CD4-positive, alpha-beta memory T cell (primary cell): ENCODE measurements at regions not wholly inside any gene's neighbourhood (a gene's known extent, or its start where the extent isn't known, plus 50 kb on each side); places are given as distances from the start of the nearest gene placed in this dataset.
"Not testable (repeated sequence)": the region's sequence is repeated elsewhere in the genome, so short reads cannot be mapped to it uniquely, and the experiment has no call there.

Source experiments
- CTCF ChIA-PET: fragments of 350-600 bp; sonication (Branson Sonifier 250); formaldehyde crosslinking; loops from one replicate; lab custom pipeline; 2021; ENCODE audit warnings: inconsistent platforms; ENCODE audit not compliant: partially characterized antibody; lab: Charles Lee
- POLR2A ChIA-PET: fragments of 350-600 bp; sonication (Branson Sonifier 250); formaldehyde crosslinking; loops from one replicate; lab custom pipeline; 2021; ENCODE audit not compliant: partially characterized antibody; lab: Charles Lee
- DNase-seq, 5 donors: peaks; one replicate each; pipeline versions ENCODE4 v3.0.0 to v3.0.0-alpha.2; 2020 to 2022; ENCODE audit warnings: mixed read lengths in 1 of 5
- H3K27ac ChIP-seq: one replicate; pipeline ENCODE4 v1.7.0; 2013; ENCODE audit warnings: low read depth, low read length
- H3K27me3 ChIP-seq: 2 replicates; pipeline ENCODE4 v1.7.0; 2013; ENCODE audit warnings: mild to moderate bottlenecking, low read length, moderate library complexity; ENCODE audit not compliant: insufficient read depth
- H3K36me3 ChIP-seq: 2 replicates; pipeline ENCODE4 v1.7.0; 2013; ENCODE audit warnings: mild to moderate bottlenecking, low read length, moderate library complexity; ENCODE audit not compliant: insufficient read depth
- H3K4me1 ChIP-seq: 2 replicates; pipeline ENCODE4 v1.7.0; 2013; ENCODE audit warnings: mild to moderate bottlenecking, low read length, moderate library complexity; ENCODE audit not compliant: insufficient read depth
- H3K4me3 ChIP-seq, 2 donors: one replicate each; pipeline ENCODE4 v1.7.0; 2013; ENCODE audit warnings: low read length in 2 of 2, mild to moderate bottlenecking in 1 of 2
- H3K9me3 ChIP-seq, 2 donors: one replicate each; pipeline ENCODE4 v1.7.0; 2013; ENCODE audit warnings: low read length in 2 of 2, control low read depth in 1 of 2; ENCODE audit not compliant: control insufficient read depth in 1 of 2
- H3K27ac Mint-ChIP-seq, 7 donors: one replicate each; pipeline ENCODE4 v1.8.0; 2020 to 2021; ENCODE audit warnings: mixed read lengths in 7 of 7, mild to moderate bottlenecking in 6 of 7, inconsistent platforms in 3 of 7, moderate library complexity in 3 of 7
- H3K27me3 Mint-ChIP-seq, 2 donors: one replicate each; pipeline ENCODE4 v1.8.0; 2020 to 2021; ENCODE audit warnings: mixed read lengths in 2 of 2
- H3K36me3 Mint-ChIP-seq, 2 donors: one replicate each; pipeline ENCODE4 v1.8.0; 2020 to 2021; ENCODE audit warnings: mixed read lengths in 2 of 2, inconsistent platforms in 1 of 2, mild to moderate bottlenecking in 1 of 2
- H3K4me1 Mint-ChIP-seq, 4 donors: one replicate each; pipeline ENCODE4 v1.8.0; 2020 to 2021; ENCODE audit warnings: mixed read lengths in 4 of 4, mild to moderate bottlenecking in 1 of 4
- H3K4me3 Mint-ChIP-seq, 8 donors: one replicate each; pipeline ENCODE4 v1.8.0; 2020 to 2021; ENCODE audit warnings: mixed read lengths in 8 of 8, mild to moderate bottlenecking in 7 of 8, moderate library complexity in 6 of 8, inconsistent platforms in 3 of 8
- H3K9me3 Mint-ChIP-seq, 8 donors: one replicate each; pipeline ENCODE4 v1.8.0; 2020 to 2021; ENCODE audit warnings: mixed read lengths in 8 of 8, mild to moderate bottlenecking in 5 of 8, inconsistent platforms in 3 of 8, moderate library complexity in 1 of 8
- intact Hi-C: fragments of 100-400 bp; cut with micrococcal nuclease; formaldehyde crosslinking; loops from one replicate; pipeline ENCODE4 v1.15.1; 2023

DNA sequence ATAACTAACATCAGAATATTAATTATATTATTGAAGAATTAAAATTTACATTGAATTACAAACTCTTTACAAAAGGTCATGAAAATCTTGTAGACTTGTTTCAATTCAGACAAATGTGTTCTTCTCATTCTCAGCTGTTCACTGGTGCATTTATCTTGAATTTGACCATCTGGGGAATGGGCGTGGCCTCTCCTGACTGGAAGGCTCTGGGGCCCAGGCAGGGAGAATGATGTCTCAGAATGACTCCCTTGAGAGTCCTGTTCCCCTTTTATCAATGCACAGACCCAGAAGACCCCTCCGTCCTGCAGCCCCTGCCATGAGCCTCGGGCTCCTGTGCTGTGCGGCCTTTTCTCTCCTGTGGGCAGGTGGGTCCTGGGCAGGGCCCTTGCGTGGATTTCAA, 242.2 kb upstream of the PRSS1 start:
- intact Hi-C loops, POLR2A ChIA-PET: not testable (repeated sequence)
- CTCF ChIA-PET: interaction anchor here (1.3 to 3.4 kb wide), 3 partner anchors 9 to 24 kb away, joined by 5 to 28 read pairs (median 15); no protein-coding TSS in a partner anchor

DNA sequence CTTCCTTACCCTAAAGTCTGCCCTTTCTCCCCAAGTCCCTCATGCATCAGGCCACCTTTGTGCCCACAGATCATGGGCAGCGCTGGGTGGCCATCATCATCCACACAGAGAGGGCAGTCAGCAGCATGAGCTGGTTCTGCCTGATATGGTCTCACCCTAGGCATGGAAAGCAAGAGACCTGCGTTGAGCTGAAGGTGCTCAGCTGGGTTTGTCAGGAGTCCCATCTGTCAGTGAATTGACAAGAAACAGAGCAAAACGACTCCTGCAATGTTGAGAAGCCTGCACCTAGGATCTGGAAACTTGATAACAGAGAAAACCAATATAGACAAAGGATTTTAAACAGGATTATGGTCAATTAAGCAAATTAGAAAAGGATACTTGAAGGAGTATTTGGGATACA, 242.7 kb upstream of the PRSS1 start:
- Histone ChIP-seq H3K4me1 (peaks cover 24% of the 10 kb centered on the region), H3K9me3 (no peaks in the 10 kb centered on the region), H3K27me3 (no peaks in the 10 kb centered on the region), H3K4me3 (no peak overlapping the region), H3K27ac (no peak overlapping the region), H3K36me3 (no peaks in the 10 kb centered on the region)
- no peak for DNase-seq
- ChIA-PET CTCF (interaction anchor here (1.3 to 3.4 kb wide), 4 partner anchors 10 to 47 kb away, joined by 5 to 28 read pairs (median 10); no protein-coding TSS in a partner anchor), POLR2A (no interaction called here)
- intact Hi-C loops: no loop called here
- peak overlapping the region in 2 of 7 donors; percentile 8 to 29 for H3K27ac Mint-ChIP-seq
- H3K4me1 Mint-ChIP-seq: peaks cover 12 to 39% (median 26%) of the 10 kb centered on the region in 4 donors
- H3K36me3 Mint-ChIP-seq: no peaks in the 10 kb centered on the region
- no peak overlapping the region for H3K4me3 Mint-ChIP-seq
- no peaks in the 10 kb centered on the region for H3K27me3 Mint-ChIP-seq
- H3K9me3 Mint-ChIP-seq: no peaks in the 10 kb centered on the region

More for the DNA sequence above, 242.2 kb upstream of the PRSS1 start:
- peak overlapping the region in 1 of 7 donors; percentile 29 for H3K27ac Mint-ChIP-seq
- DNase-seq, H3K4me3 Mint-ChIP-seq, H3K4me3 ChIP-seq, H3K36me3 Mint-ChIP-seq, H3K9me3 Mint-ChIP-seq, H3K36me3 ChIP-seq, H3K27ac ChIP-seq, H3K27me3 Mint-ChIP-seq, H3K27me3 ChIP-seq, H3K9me3 ChIP-seq: not testable (repeated sequence)
- peaks cover 27% of the 10 kb centered on the region for H3K4me1 ChIP-seq
- peaks cover 12 to 40% (median 27%) of the 10 kb centered on the region in 4 donors for H3K4me1 Mint-ChIP-seq

DNA sequence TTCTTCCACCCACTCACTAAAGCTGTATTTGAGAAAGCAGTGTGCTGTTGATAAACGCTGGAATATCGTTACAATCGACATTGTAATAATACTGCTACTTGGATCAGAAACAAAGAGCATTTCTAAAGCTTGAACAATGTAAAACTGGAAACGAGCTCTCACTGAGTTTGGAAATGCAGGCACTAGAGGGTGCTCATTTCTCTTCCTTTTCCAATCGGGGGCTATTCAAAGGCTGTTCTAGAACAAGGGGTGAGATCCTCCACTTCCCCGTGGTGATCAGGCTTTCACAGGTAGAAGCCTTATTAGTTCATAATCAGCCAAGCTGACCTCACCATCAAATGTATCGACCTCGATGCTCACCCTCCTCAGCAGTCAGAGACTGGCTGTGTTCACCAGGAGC, 245.3 kb upstream of the PRSS1 start:
- intact Hi-C loops, H3K9me3 ChIP-seq, H3K36me3 ChIP-seq, H3K27me3 Mint-ChIP-seq, H3K36me3 Mint-ChIP-seq, DNase-seq, H3K27ac Mint-ChIP-seq, H3K27ac ChIP-seq, H3K4me3 ChIP-seq, H3K9me3 Mint-ChIP-seq, H3K27me3 ChIP-seq, H3K4me3 Mint-ChIP-seq: not testable (repeated sequence)
- H3K4me1 Mint-ChIP-seq: peaks cover 27 to 46% (median 31%) of the 10 kb centered on the region in 4 donors
- POLR2A ChIA-PET: interaction anchor here (1.2 kb wide), 1 partner anchor 21 kb away, joined by 3 read pairs; no protein-coding TSS in a partner anchor
- CTCF ChIA-PET: interaction anchor here (1.5 to 3.4 kb wide), 4 partner anchors 7 to 21 kb away, joined by 5 to 28 read pairs (median 10); no protein-coding TSS in a partner anchor
- H3K4me1 ChIP-seq: peaks cover 31% of the 10 kb centered on the region

DNA sequence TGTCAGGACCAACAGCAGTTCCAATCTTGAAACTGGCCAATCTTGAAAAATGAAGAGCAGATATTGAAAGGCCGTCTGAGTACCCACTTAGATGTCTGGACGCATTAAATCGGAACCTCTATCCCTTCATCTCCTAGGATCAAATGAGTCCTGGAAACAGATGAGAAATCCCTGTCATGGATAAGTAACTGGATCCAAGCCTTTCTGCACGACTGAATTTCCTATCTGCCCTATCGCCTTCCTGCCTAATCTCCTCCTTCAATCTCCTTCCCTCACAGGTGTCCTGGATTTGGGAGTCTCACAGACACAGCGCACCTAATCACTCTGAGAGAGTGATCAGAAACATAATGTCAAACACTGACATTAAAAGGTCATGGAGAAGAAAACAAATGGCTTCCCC, 245.2 kb upstream of the PRSS58 start:
- peak overlapping the region in 1 of 7 donors; percentile 55 for H3K27ac Mint-ChIP-seq

DNA sequence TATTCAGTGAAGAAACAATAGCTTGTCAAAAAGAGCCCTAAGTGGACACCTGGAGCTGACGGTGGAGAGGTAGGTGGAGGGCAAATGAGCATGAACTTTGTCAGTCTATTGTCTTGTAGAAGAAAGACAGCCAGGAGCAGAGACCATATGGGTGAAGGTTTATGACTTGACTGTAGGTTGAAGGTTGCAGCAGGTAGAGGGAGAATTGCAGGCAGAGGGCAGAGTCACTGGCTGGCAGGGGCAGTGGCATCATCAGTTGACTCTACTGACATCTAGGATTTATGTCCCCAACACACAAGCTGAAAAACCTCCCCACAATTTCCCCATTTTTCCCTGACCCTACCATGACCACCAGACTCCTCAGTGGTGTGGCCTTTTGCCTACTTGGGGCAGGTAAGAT, 243.6 kb upstream of the PRSS58 start:
- Histone ChIP-seq H3K27me3 (no peaks in the 10 kb centered on the region), H3K4me3 (no peak overlapping the region), H3K27ac (no peak overlapping the region), H3K9me3 (no peaks in the 10 kb centered on the region), H3K4me1 (peaks cover 28% of the 10 kb centered on the region), H3K36me3 (no peaks in the 10 kb centered on the region)
- ChIA-PET CTCF (interaction anchor here (0.9 to 7.8 kb wide), 11 partner anchors 13 to 142 kb away, joined by 3 to 145 read pairs (median 4); no protein-coding TSS in a partner anchor), POLR2A (interaction anchor here (1.5 to 6.0 kb wide), 4 partner anchors 10 to 307 kb away, joined by 4 to 62 read pairs (median 24); no protein-coding TSS in a partner anchor)
- no peak for DNase-seq
- intact Hi-C loops: no loop called here
- no peaks in the 10 kb centered on the region for H3K27me3 Mint-ChIP-seq
- H3K4me1 Mint-ChIP-seq: peaks cover 27 to 49% (median 29%) of the 10 kb centered on the region in 4 donors
- peak overlapping the region in 6 of 7 donors; percentile 34 to 91 (median 71) for H3K27ac Mint-ChIP-seq
- no peaks in the 10 kb centered on the region for H3K9me3 Mint-ChIP-seq
- H3K36me3 Mint-ChIP-seq: no peaks in the 10 kb centered on the region
- H3K4me3 Mint-ChIP-seq: peak overlapping the region in 2 of 8 donors; percentile 11 to 34

More for the DNA sequence above, 245.2 kb upstream of the PRSS58 start:
- no peaks in the 10 kb centered on the region for H3K36me3 ChIP-seq
- Mint-ChIP-seq H3K9me3 (no peaks in the 10 kb centered on the region), H3K4me3 (no peak overlapping the region), H3K4me1 (peaks cover 22 to 44% (median 25%) of the 10 kb centered on the region in 4 donors), H3K36me3 (no peaks in the 10 kb centered on the region), H3K27me3 (no peaks in the 10 kb centered on the region)
- no peak for DNase-seq
- no peaks in the 10 kb centered on the region for H3K27me3 ChIP-seq
- intact Hi-C loops: no loop called here
- no peak overlapping the region for H3K27ac ChIP-seq
- CTCF ChIA-PET: interaction anchor here (7.8 kb wide), 1 partner anchor 21 kb away, joined by 145 read pairs; no protein-coding TSS in a partner anchor
- POLR2A ChIA-PET: interaction anchor here (1.9 kb wide), 1 partner anchor 18 kb away, joined by 4 read pairs; no protein-coding TSS in a partner anchor
- H3K4me1 ChIP-seq: peaks cover 22% of the 10 kb centered on the region
- H3K4me3 ChIP-seq: no peak overlapping the region
- no peaks in the 10 kb centered on the region for H3K9me3 ChIP-seq

DNA sequence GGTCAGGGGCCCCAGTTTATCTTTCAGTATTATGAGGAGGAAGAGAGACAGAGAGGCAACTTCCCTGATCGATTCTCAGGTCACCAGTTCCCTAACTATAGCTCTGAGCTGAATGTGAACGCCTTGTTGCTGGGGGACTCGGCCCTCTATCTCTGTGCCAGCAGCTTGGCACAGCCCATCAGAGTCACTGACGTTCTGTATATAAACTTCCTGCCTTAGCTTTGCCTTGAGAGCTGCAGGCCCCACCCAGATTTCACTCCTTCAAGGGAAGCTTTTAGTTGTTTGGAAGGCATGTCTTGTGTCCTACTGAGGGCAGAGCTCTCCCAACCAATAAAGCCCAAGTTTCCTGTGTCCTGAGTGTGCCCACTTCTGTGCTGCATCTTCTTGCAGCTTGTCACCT, 242.5 kb upstream of the PRSS58 start:
- H3K36me3 ChIP-seq: no peaks in the 10 kb centered on the region
- Mint-ChIP-seq H3K27me3 (no peaks in the 10 kb centered on the region), H3K4me1 (peaks cover 29 to 53% (median 32%) of the 10 kb centered on the region in 4 donors), H3K36me3 (no peaks in the 10 kb centered on the region), H3K9me3 (no peaks in the 10 kb centered on the region), H3K4me3 (peak overlapping the region; percentile 72 to 87 (median 80)), H3K27ac (peak overlapping the region; percentile 84 to 98 (median 96))
- intact Hi-C loops: loop anchor here (1.0 kb wide), 1 partner anchor 8 kb away; no protein-coding TSS in a partner anchor
- ChIA-PET POLR2A (interaction anchor here (0.8 to 6.0 kb wide), 6 partner anchors 11 to 308 kb away, joined by 3 to 62 read pairs (median 4); no protein-coding TSS in a partner anchor), CTCF (interaction anchor here (0.8 to 7.8 kb wide), 16 partner anchors 9 to 141 kb away, joined by 3 to 145 read pairs (median 5); no protein-coding TSS in a partner anchor)
- DNase-seq: peak in 3 of 5 donors; percentile 26 to 31 (median 28)
- peak overlapping the region in 1 of 2 donors; percentile 15 for H3K4me3 ChIP-seq
- H3K27ac ChIP-seq: peak overlapping the region; percentile 47
- no peaks in the 10 kb centered on the region for H3K27me3 ChIP-seq
- H3K9me3 ChIP-seq: no peaks in the 10 kb centered on the region
- peaks cover 30% of the 10 kb centered on the region for H3K4me1 ChIP-seq

DNA sequence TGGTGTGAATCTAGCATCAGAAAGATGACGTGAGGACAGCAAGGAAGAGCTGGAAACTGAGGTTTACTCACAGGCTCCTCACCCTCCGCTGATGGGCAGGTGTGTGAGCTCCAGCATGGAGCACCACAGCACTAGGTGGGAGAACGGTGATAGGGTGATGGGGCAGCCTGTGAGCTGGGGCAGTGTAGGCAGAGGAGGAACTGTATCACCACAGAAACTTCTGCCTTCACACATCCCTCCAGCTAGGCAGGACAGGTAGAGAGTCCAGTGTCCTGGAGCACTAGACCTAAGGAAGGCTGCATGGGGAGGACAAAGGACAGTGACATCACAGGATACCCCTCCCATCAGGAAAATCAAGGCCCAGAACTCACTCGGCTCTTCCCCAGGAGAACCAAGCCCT, 241.8 kb upstream of the PRSS58 start:
- Mint-ChIP-seq H3K4me3 (peak overlapping the region; percentile 72 to 87 (median 80)), H3K27me3 (no peaks in the 10 kb centered on the region), H3K9me3 (no peaks in the 10 kb centered on the region), H3K27ac (peak overlapping the region; percentile 84 to 98 (median 96)), H3K36me3 (no peaks in the 10 kb centered on the region), H3K4me1 (peaks cover 29 to 53% (median 32%) of the 10 kb centered on the region in 4 donors)
- Histone ChIP-seq H3K4me1 (peaks cover 30% of the 10 kb centered on the region), H3K27ac (peak overlapping the region; percentile 47), H3K36me3 (no peaks in the 10 kb centered on the region), H3K9me3 (no peaks in the 10 kb centered on the region), H3K27me3 (no peaks in the 10 kb centered on the region), H3K4me3 (peak overlapping the region in 1 of 2 donors; percentile 15)
- CTCF ChIA-PET: interaction anchor here (1.2 to 7.8 kb wide), 8 partner anchors 14 to 88 kb away, joined by 5 to 145 read pairs (median 12); no protein-coding TSS in a partner anchor
- intact Hi-C loops: loop anchor here (1.0 to 10.0 kb wide), 2 partner anchors 9 to 85 kb away; no protein-coding TSS in a partner anchor
- POLR2A ChIA-PET: interaction anchor here (5.2 to 6.0 kb wide), 2 partner anchors 298 to 308 kb away, joined by 44 to 62 read pairs; no protein-coding TSS in a partner anchor
- DNase-seq: no peak
